RPMI7951 (cell line): ENCODE measurements at regions not wholly inside any gene's neighbourhood (a gene's known extent, or its start where the extent isn't known, plus 50 kb on each side); places are given as distances from the start of the nearest gene placed in this dataset.

Experiments
- DNase-seq: peaks from one replicate; pipeline ENCODE4 v3.0.0-alpha.2; 2012; ENCODE audit warnings: low read depth

DNA sequence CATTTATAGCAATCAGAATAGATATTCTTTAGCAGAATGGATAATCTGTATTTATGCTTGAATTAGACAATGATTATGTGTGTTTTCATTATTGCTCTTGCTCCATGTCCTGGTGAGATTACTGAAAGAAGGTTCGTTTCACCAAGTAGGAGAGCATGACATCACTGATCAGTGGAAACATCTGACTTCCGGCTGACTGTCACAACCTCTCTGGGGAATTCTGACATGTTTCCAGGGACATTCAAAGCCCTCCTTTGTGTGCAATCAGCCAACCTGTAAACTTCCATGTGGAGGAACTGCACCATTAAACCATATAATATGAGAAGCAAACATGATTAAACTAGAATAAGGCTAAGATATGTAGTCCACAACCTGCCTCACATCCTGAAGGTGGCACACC lies 424.8 kb upstream of the ADGRL4 start:
- DNase-seq = no peak

DNA sequence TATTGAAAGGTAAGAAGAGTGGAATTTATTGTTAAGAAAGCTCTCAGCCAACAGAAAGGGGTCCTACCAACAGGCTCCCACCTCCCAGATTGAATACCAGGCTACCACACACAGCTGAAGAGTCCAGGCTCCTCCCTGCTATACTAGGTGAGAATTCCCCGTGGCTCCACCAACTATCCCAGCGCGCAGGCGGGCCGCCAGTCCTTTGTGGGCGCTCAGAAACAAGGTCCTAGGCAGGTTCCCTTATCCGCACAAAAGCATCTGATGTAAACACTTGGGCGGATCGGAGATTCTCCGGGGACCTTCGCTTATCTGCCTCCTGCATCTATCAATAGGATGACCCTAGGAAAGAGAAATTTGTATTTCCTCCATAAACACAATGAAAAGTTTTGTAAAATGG lies 423.9 kb upstream of the ADGRL4 start:
- DNase-seq = no peak

DNA sequence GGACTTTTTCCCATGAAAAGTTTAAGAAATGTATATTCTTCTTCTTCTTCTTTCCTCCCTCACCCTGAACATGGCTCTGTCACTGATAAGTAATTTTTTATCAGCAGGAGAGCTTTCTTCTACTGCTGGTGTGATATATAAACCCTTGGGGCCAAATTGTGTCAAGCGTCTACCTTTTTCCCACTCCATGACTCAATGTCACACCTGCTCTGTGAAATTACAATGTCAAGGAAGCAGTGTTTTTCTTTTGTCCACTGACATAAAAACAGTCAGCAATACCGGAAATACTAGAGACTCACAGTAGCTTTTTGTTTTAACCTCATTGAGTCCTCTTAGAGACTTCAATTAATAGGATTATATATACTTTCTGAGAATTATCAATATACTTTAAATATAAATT lies 416.2 kb upstream of the ADGRL4 start:
- no peak for DNase-seq

DNA sequence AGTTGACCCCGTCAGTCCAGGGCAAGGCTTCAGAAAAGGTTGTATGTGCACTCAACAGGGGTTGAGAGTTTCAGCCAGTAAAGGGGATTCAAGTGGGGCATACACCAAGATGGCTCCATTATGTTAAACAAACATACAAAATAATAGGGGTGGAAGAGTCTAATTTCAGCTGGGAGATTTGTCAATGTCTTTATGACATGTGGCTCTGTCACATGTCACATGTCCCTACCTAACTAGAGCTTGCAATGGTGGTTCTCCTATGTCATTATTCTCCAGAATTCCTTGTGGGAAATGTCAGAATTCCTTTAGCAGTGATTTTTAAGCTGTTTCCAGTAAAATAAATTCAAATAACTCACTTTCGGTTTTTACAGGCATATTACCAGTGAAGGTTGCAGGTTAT lies 392.0 kb upstream of the ADGRL4 start:
- DNase-seq = no peak

DNA sequence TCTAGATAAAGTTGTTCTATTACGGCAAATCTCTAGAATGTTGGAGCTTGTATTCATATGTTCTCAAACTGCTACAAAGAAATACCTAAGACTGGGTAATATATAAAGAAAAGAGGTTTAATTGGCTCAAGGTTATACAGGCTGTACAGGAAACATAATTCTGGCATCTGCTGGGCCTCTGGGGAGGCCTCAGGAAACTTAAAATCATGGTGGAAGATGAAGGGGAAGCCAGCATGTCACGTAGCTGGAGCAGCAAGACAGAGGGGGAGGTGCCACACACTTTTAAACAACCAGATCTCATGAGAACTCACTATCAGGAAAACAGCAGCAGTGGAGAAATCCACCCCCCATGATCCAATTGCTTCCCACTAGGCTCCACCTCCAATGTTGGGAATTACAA lies 390.4 kb upstream of the ADGRL4 start:
- no peak for DNase-seq

DNA sequence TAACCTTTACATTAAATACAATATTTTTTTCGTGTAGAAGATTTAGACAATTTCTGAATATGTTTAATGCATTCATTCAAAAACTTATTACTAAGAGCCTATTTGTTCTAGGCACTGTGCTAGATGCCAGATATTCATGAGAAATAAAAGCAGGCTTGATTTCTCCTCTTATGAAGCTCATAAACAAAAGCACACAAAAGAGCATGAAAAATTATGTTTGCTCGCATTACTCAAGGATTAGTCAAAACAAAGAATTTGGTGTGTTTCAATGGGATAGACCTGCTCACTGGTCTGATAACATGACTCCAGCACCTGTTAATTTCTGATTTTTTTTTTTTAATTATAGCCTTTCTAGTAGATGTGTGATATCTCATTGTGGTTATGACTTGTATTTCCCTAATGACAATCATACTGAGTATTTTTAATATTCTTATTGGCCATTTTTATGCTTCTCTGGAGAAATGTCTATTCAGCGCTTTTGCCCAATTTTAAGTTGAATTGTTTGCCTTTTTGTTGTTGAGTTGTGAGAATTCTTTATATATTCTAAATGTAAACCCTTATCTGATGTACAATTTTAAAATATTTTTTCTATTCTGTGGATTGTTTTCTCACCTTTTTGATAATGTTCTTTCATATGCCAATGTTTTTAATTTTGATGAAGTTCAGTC lies 382.3 kb upstream of the ADGRL4 start:
- DNase-seq = no peak

DNA sequence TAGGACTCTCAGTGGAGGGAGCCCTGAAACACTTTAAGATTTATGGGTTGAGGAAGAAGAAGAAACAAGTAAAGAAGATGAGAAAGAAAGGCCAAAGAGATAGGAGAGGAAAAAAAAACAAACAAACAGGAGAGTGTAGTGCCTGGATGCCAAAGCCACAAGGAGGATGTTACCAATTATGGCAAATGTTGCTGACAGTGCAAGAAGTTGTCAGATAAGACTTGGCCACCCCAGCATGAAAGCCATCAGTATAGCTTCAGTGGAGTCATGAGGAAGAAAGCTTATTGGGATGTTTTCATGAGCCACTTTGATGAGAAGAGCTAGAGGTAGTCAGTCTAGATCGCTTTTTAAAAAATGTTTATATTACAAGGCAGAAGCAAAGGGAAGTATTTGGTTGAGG lies 380.2 kb upstream of the ADGRL4 start:
- DNase-seq = no peak

DNA sequence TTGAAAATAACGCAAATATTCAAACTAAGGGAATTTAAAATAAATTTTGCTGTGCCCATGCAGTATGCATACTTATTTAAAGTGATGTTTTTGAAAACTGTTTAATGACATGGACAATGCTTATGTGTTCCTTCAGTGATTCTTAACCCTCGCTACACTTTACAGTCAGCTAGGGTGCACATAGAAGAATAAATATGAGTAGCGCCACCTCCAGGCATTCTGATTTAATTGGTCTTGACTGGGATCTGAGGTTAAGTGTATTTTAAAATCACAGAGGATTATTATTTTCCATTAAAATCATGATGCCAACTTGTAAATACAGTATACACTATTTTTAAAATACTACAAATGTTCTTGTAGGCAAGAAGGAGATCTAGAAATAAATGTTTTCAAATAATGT lies 373.5 kb upstream of the ADGRL4 start:
- no peak for DNase-seq

DNA sequence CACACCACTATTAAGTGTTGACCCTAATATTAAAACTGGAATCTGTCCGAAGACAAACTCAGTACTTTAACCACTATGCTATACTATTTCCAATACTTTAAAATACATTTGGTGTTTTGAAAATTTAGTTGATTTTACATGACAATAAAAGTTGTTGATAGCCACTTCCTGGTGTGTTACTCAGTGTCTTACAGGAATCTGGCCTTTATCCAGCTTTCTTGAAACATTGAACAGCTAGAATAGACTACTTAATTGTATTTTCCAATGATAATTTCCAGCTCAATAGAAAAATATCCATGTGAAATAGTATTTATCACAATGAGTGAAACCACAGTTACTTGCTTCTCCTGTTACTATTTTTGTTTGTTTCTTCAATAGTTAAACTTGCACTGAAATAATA lies 369.6 kb upstream of the ADGRL4 start:
- DNase-seq = no peak

DNA sequence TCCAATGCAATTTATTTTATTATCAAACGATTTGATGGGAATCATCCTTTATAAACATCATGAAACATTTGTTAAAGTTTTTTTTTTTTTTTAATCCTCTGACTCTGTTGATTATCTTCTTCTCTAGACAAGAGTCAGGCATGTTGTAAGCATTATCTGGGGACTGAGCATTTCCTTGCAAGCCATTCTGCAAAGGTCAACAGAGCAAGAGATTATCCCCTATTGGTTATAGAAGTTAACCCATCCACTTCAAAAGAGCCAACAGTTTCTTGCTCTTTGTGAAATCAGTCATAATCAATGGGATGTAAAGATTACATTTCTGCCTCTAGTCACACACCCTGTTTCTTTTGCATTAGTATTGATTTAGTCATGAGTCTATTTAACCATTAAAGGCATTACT lies 368.8 kb upstream of the ADGRL4 start:
- DNase-seq = no peak

DNA sequence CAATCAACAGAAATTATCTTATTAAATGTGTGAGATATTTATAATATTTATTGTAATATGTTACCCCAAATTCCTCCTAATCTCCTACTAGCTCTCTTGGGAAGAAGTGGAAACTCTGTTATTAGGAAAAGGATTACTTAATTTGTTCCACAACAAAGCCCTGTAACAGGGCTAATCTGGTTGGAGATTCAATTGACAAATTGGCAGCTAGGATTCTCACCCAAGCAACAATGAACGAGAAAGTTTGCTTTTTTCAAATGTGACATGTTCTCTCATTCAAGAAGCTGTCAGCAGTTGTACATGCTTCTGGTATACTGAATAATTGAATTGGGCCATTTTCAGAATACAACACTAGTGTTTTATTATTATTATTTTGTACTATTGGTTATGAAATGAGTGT lies 367.9 kb upstream of the ADGRL4 start:
- DNase-seq = no peak

DNA sequence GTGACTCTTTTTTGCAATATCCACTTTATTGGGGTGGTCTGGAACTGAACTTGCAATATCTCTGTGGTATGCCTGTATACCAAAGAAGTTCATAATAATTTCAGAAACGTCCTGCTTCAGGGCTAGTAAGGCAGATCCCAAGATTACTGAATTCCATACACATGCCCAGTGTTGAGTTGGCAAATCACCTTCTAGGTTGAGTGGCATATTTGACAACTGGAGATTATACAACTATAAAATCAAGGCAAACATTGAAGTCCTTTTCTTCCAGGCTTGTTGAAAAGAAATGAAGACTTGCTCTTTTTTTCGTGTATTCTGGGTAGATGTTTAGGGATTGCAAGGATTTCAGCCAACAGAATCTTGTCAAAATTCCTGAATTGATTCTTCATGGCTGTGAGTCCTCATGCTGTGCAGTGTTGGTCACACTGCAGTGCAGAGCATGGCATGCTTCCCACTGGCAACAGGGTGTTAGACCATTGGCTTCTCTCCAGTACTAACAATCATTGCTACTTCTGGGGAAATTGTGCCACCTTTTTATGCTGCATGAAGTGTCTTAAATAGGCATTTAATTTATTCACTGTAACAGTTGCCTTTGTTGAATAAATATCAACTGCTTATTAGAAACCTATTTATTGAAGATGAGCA lies 367.1 kb upstream of the ADGRL4 start:
- no peak for DNase-seq

DNA sequence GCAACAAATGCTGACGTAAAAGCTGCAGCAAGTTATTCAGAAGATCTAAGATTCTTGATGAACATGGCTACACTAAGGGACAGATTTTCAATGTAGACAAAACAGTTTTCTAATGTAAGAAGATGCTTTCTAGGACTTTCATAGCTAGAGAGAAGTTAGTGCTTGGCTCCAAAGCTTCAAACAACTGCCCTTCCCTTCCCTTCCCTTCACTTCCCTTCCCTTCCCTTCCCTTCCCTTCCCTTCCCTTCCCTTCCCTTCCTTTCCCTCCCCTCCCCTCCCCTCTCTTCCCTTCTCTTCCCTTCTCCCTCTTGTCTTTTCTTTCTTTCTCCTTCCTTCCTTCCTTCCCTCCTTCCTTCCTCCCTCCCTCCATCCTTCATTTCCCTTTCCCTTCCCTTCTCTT lies 365.3 kb upstream of the ADGRL4 start:
- no peak for DNase-seq

DNA sequence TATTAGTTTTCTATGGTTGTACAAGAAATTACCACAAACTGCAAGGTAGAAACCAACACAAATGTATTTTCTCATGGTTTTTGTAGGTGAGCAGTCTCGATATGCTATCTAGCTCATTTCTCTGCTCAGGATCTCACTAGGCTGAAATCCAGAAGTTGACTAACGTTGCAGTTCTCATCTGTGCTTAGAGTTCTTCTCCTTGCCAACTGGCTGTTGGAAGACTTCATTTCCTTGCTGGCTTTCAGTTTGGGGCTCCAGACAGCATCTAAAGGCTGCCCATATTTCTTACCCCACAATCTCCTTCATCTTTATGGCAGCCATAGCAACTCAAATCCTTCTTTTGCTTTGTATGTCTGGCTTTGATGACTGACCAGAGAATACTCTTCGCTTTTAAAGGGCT lies 362.6 kb upstream of the ADGRL4 start:
- no peak for DNase-seq

DNA sequence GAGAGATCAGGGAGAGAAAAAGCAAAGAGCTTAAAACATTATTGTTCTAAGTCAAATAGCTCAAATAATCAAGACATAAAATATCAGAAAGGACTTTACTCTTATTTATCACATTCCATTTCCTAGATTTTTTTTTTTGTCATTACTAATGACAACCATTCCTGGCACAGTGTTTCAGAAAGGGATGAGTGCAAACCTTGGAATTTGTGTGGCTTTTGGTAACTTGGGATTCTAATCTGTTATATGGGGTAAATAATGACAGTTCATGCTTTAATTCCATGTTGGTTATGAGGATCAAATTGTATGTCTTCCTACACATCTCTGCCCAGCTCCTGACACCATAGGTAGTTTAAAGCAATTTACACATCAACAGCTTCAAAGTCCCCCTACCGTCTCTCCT lies 358.4 kb upstream of the ADGRL4 start:
- no peak for DNase-seq

DNA sequence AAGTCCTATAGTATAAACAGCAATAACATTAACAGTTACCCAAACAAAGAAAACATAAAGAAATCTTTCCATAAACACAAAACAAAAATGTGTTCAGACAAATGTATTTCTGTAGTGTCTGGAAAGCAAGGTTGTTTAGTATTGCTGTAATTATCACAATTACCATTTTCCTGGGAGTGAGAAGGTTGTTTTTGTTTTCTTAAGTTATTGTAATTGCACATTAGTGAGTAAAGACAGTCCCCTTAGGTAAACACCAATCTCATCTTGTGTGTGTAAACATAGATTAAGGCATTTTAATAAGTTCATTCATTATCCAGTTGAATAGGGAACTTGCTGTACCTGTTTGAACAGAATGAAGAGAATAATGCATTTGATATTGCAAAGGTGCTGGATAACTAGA lies 356.9 kb upstream of the ADGRL4 start:
- DNase-seq = no peak

DNA sequence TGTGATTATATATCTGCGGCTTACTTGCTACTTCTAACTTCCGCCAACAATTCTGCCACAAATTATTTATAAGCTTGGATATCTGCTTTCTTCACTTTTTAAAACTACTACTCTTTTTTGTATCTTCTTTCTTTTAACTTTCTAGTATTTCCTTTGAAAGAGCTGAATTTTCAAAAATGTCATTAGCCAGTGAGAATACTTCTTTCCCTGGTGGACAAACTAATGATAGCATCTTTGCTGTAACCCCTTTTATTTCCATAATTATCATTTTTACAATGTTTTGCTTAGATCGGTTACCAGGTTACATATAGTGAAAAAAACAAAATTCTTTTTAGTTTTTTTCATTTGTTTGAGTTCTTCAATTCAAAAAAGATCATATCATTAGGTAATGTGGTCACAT lies 355.9 kb upstream of the ADGRL4 start:
- DNase-seq = no peak

DNA sequence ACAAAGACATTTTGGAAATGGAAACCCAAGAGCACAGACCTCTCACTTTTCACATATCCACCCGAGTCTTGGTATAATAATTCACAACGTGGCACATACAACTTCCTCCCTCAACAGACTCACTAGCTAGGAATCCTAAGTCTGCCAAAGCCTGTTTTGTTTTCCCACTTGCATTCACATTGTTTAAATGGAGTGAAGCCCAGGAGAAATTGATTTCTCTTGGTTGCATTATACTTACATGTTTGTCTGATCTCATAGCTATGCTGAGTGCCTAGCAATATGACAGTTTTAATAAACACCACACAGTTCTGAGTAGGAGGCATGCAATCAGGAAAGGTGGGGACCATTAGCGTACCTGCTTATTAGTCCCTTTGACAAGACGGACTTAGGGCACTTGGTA lies 348.6 kb upstream of the ADGRL4 start:
- DNase-seq = no peak

DNA sequence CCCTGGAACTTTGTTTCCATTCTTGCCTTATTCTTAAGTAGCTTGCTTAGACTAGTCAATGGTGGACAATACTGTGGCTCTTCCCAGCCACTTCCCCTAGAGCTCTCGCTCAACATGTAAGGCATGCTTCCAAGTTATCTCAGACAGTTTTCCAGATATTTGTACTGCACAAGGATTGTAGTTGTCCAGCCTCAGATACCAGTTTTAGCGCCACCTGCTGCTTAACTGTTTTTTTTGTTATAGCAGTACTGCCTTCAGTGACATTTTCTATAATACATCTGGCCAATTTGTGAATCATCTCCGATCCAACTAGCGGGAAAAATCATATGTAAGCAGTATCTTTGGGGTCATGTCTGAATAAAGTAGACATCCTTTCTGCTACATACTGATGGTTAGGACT lies 346.7 kb upstream of the ADGRL4 start:
- DNase-seq = peak; percentile 66

DNA sequence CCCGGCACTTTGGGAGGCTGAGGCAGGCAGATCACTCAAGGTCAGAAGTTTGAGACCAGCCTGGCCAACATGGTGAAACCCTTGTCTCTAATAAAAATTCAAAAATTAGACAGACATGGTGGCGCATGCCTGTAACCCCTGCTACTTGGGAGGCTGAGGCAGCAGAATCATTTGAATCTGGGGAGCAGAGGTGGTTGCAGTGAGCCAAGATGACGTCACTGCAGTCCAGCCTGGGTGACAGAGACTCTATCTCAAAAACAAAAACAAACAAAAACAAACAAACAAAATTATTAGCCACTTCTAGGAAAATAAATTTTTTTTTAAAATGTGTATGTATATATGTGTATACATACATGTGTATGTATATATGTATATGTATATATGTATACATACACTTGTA lies 320.3 kb upstream of the ADGRL4 start:
- no peak for DNase-seq

DNA sequence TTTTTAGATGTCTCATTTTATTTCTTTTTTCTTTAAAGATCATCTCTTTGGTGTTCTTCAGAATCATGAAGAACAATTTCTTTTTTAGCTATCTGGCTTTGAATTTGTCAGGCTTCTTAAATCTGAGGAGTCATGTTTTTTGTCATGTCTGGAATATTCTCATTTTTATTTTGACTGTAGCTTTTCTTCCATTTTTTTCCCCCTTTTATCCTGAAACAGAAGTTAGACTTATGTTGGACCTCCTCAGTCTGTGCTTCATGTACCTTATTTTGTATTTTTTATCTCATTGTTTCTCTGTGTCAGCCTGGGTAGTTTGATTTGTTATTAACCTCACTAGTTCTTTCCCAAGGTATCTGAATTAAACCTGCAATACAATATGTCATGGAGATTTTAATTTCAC lies 319.2 kb upstream of the ADGRL4 start:
- DNase-seq = no peak

DNA sequence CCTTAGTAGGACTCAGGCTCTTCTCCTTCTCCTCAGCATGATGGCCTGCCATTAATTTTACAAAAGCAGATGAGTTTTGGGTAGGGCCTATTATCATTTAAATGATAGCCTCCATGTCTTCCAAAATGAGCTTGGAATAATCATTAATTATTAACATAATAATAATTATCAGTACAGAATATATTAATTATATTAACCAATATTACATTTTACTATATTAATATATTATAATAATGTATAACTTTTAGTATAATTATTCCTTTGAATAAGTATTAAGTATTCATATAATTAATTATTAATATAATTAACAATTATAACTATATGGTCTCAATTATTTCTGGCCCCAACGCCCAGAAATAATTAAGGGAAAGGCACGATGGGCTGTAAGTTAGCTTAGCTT lies 318.6 kb upstream of the ADGRL4 start:
- DNase-seq = no peak

DNA sequence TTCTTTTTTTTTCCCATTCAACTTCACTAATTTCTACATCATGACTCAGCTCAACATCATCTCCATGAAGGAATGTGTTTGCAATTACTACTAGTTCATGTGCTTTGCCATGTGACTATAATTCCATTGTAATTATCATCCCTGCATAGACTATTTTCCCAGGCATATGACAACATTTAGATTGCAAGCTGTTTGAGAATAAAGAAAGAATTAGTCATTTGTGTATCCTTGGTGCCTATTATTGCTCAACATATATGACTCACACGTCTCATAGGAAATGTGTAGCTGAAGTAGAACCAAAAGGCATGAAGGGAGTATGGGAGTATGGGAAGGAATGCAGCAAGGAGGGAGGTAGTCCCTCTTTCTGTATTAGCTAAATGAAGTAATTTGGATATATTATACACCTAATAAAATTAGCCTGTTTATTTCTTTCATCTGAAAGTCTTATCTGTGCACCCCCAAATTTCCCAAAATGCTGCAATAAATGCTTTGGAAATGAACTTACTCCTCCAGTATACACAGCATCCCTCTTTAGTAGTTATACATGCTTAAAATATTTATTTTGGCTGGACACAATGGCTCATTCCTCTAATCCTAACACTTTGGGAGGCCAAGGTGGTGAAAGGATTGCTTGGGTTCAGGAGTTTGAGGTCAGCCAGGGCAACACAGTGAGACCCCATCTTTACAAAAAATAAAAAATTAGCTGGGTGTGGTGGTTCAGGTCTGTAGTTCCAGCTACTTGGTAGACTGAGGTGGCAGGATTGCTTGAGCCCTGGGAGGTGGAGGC lies 316.9 kb upstream of the ADGRL4 start:
- peak; percentile 91 for DNase-seq
